ENCODE measurements at regions not wholly inside any gene's neighbourhood (a gene's known extent, or its start where the extent isn't known, plus 50 kb on each side); places are given as distances from the start of the nearest gene placed in this dataset.

GRCh38 chr12:91533366-91533765 is 350.7 kb upstream of the DCN start:
- no peaks in the 10 kb centered on the region for H3K4me1 ChIP-seq (ENCODE audit: control insufficient read depth in 2 of 2, insufficient read depth in 2 of 2, low read length in 2 of 2)
- ChIA-PET POLR2A (no interaction called here), CTCF (no interaction called here)
- no peaks in the 10 kb centered on the region for H3K36me3 ChIP-seq (ENCODE audit: control insufficient read depth in 2 of 3, insufficient read depth in 3 of 3, low read length in 3 of 3)
- Mint-ChIP-seq H3K4me3 (no peak overlapping the region), H3K36me3 (peaks cover 0 to 10% (median 4%) of the 10 kb centered on the region in 5 donors), H3K9me3 (peaks cover 0 to 35% (median 16%) of the 10 kb centered on the region in 11 donors), H3K4me1 (peaks cover 0 to 6% (median 2%) of the 10 kb centered on the region in 7 donors), H3K27me3 (no peaks in the 10 kb centered on the region), H3K27ac (no peak overlapping the region)
- no peak overlapping the region for H3K4me3 ChIP-seq (ENCODE audit: low read length)
- ATAC-seq (no peak), DNase-seq (no peak)
- no peaks in the 10 kb centered on the region for H3K27me3 ChIP-seq (ENCODE audit: control insufficient read depth in 2 of 2, insufficient read depth in 2 of 2, low read length in 2 of 2)
- H3K9me3 ChIP-seq (ENCODE audit: control insufficient read depth in 2 of 3, low read length in 3 of 3), result no peaks in the 10 kb centered on the region
- intact Hi-C loops (cut with micrococcal nuclease), result no loop called here
- H3K27ac ChIP-seq (ENCODE audit: low read depth, low read length), result no peak overlapping the region

GRCh38 chr12:91529829-91530228 is 347.2 kb upstream of the DCN start:
- intact Hi-C loops (cut with micrococcal nuclease), result no loop called here
- H3K4me3 ChIP-seq (ENCODE audit: low read length), result no peak overlapping the region
- Mint-ChIP-seq H3K4me3 (no peak overlapping the region), H3K36me3 (peaks cover 0 to 6% (median 2%) of the 10 kb centered on the region in 5 donors), H3K4me1 (no peaks in the 10 kb centered on the region), H3K27me3 (no peaks in the 10 kb centered on the region), H3K27ac (no peak overlapping the region), H3K9me3 (peaks cover 0 to 25% (median 7%) of the 10 kb centered on the region in 11 donors)
- no peaks in the 10 kb centered on the region for H3K27me3 ChIP-seq (ENCODE audit: control insufficient read depth in 2 of 2, insufficient read depth in 2 of 2, low read length in 2 of 2)
- ChIA-PET POLR2A (no interaction called here), CTCF (no interaction called here)
- no peaks in the 10 kb centered on the region for H3K4me1 ChIP-seq (ENCODE audit: control insufficient read depth in 2 of 2, insufficient read depth in 2 of 2, low read length in 2 of 2)
- no peak overlapping the region for H3K27ac ChIP-seq (ENCODE audit: low read depth, low read length)
- no peaks in the 10 kb centered on the region for H3K9me3 ChIP-seq (ENCODE audit: control insufficient read depth in 2 of 3, low read length in 3 of 3)
- ATAC-seq (no peak), DNase-seq (no peak)
- no peaks in the 10 kb centered on the region for H3K36me3 ChIP-seq (ENCODE audit: control insufficient read depth in 2 of 3, insufficient read depth in 3 of 3, low read length in 3 of 3)

GRCh38 chr12:91523831-91524230 is 341.2 kb upstream of the DCN start:
- Histone ChIP-seq H3K9me3 (ENCODE audit: control insufficient read depth in 2 of 3, low read length in 3 of 3) (no peaks in the 10 kb centered on the region), H3K36me3 (ENCODE audit: control insufficient read depth in 2 of 3, insufficient read depth in 3 of 3, low read length in 3 of 3) (no peaks in the 10 kb centered on the region), H3K4me3 (ENCODE audit: low read length) (no peak overlapping the region), H3K27ac (ENCODE audit: low read depth, low read length) (no peak overlapping the region), H3K27me3 (ENCODE audit: control insufficient read depth in 2 of 2, insufficient read depth in 2 of 2, low read length in 2 of 2) (no peaks in the 10 kb centered on the region), H3K4me1 (ENCODE audit: control insufficient read depth in 2 of 2, insufficient read depth in 2 of 2, low read length in 2 of 2) (no peaks in the 10 kb centered on the region)
- Mint-ChIP-seq H3K36me3 (peaks cover 0 to 3% (median 0%) of the 10 kb centered on the region in 5 donors), H3K4me1 (no peaks in the 10 kb centered on the region), H3K27ac (no peak overlapping the region), H3K9me3 (peaks cover 0 to 9% (median 2%) of the 10 kb centered on the region in 11 donors), H3K27me3 (peaks cover 0 to 6% (median 0%) of the 10 kb centered on the region in 5 donors), H3K4me3 (no peak overlapping the region)
- CTCF ChIA-PET, result no interaction called here
- DNase-seq, result no peak
- ATAC-seq, result no peak
- intact Hi-C loops (cut with micrococcal nuclease), result no loop called here
- POLR2A ChIA-PET, result no interaction called here

- peaks cover 0 to 19% (median 3%) of the 10 kb centered on the region in 11 donors for H3K9me3 Mint-ChIP-seq
- CTCF ChIA-PET, result no interaction called here
- no peak for ATAC-seq
- H3K4me3 Mint-ChIP-seq, result no peak overlapping the region
- no peaks in the 10 kb centered on the region for H3K4me1 Mint-ChIP-seq
- no peak overlapping the region for H3K27ac ChIP-seq (ENCODE audit: low read depth, low read length)
- no peak overlapping the region for H3K27ac Mint-ChIP-seq
- intact Hi-C loops (cut with micrococcal nuclease), result no loop called here
- peaks cover 0 to 3% (median 0%) of the 10 kb centered on the region in 5 donors for H3K36me3 Mint-ChIP-seq
- POLR2A ChIA-PET, result interaction anchor here (0.8 kb wide), 1 partner anchor 19 kb away, joined by 3 read pairs; no protein-coding TSS in a partner anchor
- no peaks in the 10 kb centered on the region for H3K4me1 ChIP-seq (ENCODE audit: control insufficient read depth in 2 of 2, insufficient read depth in 2 of 2, low read length in 2 of 2)
- no peak for DNase-seq
- H3K9me3 ChIP-seq (ENCODE audit: control insufficient read depth in 2 of 3, low read length in 3 of 3), result no peaks in the 10 kb centered on the region
- peaks cover 4 to 10% (median 5%) of the 10 kb centered on the region in 5 donors for H3K27me3 Mint-ChIP-seq
- H3K36me3 ChIP-seq (ENCODE audit: control insufficient read depth in 2 of 3, insufficient read depth in 3 of 3, low read length in 3 of 3), result no peaks in the 10 kb centered on the region
- H3K27me3 ChIP-seq (ENCODE audit: control insufficient read depth in 2 of 2, insufficient read depth in 2 of 2, low read length in 2 of 2), result no peaks in the 10 kb centered on the region
- no peak overlapping the region for H3K4me3 ChIP-seq (ENCODE audit: low read length)
Observed at GRCh38 chr12:91516695-91517047, 334.1 kb upstream of the DCN start.

- ChIA-PET POLR2A (interaction anchor here (0.8 kb wide), 1 partner anchor 18 kb away, joined by 3 read pairs; no protein-coding TSS in a partner anchor), CTCF (interaction anchor here (1.1 kb wide), 1 partner anchor 47 kb away, joined by 3 read pairs; no protein-coding TSS in a partner anchor)
Observed at GRCh38 chr12:91515944-91516694, 333.5 kb upstream of the DCN start.

GRCh38 chr12:91513313-91513712 is 330.7 kb upstream of the DCN start:
- Mint-ChIP-seq H3K36me3 (no peaks in the 10 kb centered on the region), H3K27ac (no peak overlapping the region), H3K4me1 (no peaks in the 10 kb centered on the region), H3K4me3 (no peak overlapping the region), H3K9me3 (peaks cover 0 to 5% (median 0%) of the 10 kb centered on the region in 11 donors), H3K27me3 (peaks cover 4 to 10% (median 8%) of the 10 kb centered on the region in 5 donors)
- no peak overlapping the region for H3K4me3 ChIP-seq (ENCODE audit: low read length)
- H3K4me1 ChIP-seq (ENCODE audit: control insufficient read depth in 2 of 2, insufficient read depth in 2 of 2, low read length in 2 of 2), result no peaks in the 10 kb centered on the region
- H3K36me3 ChIP-seq (ENCODE audit: control insufficient read depth in 2 of 3, insufficient read depth in 3 of 3, low read length in 3 of 3), result no peaks in the 10 kb centered on the region
- DNase-seq (no peak), ATAC-seq (no peak)
- no peaks in the 10 kb centered on the region for H3K9me3 ChIP-seq (ENCODE audit: control insufficient read depth in 2 of 3, low read length in 3 of 3)
- H3K27ac ChIP-seq (ENCODE audit: low read depth, low read length), result no peak overlapping the region
- no peaks in the 10 kb centered on the region for H3K27me3 ChIP-seq (ENCODE audit: control insufficient read depth in 2 of 2, insufficient read depth in 2 of 2, low read length in 2 of 2)
- POLR2A ChIA-PET, result no interaction called here
- intact Hi-C loops (cut with micrococcal nuclease), result no loop called here
- CTCF ChIA-PET, result no interaction called here

More at GRCh38 chr12:91515944-91516694, 333.5 kb upstream of the DCN start:
- no peak overlapping the region for H3K27ac Mint-ChIP-seq
- peaks cover 0 to 19% (median 3%) of the 10 kb centered on the region in 11 donors for H3K9me3 Mint-ChIP-seq
- peaks cover 4 to 10% (median 5%) of the 10 kb centered on the region in 5 donors for H3K27me3 Mint-ChIP-seq
- Histone ChIP-seq H3K27me3 (ENCODE audit: control insufficient read depth in 2 of 2, insufficient read depth in 2 of 2, low read length in 2 of 2) (no peaks in the 10 kb centered on the region), H3K36me3 (ENCODE audit: control insufficient read depth in 2 of 3, insufficient read depth in 3 of 3, low read length in 3 of 3) (no peaks in the 10 kb centered on the region), H3K27ac (ENCODE audit: low read depth, low read length) (no peak overlapping the region), H3K4me3 (ENCODE audit: low read length) (no peak overlapping the region), H3K4me1 (ENCODE audit: control insufficient read depth in 2 of 2, insufficient read depth in 2 of 2, low read length in 2 of 2) (no peaks in the 10 kb centered on the region), H3K9me3 (ENCODE audit: control insufficient read depth in 2 of 3, low read length in 3 of 3) (no peaks in the 10 kb centered on the region)
- ATAC-seq (no peak), DNase-seq (no peak)
- H3K36me3 Mint-ChIP-seq, result peaks cover 0 to 3% (median 0%) of the 10 kb centered on the region in 5 donors
- intact Hi-C loops (cut with micrococcal nuclease), result no loop called here
- no peaks in the 10 kb centered on the region for H3K4me1 Mint-ChIP-seq
- H3K4me3 Mint-ChIP-seq, result no peak overlapping the region
